ENCODE measurements at regions not wholly inside any gene's neighbourhood (a gene's known extent, or its start where the extent isn't known, plus 50 kb on each side); places are given as distances from the start of the nearest gene placed in this dataset.

DNA sequence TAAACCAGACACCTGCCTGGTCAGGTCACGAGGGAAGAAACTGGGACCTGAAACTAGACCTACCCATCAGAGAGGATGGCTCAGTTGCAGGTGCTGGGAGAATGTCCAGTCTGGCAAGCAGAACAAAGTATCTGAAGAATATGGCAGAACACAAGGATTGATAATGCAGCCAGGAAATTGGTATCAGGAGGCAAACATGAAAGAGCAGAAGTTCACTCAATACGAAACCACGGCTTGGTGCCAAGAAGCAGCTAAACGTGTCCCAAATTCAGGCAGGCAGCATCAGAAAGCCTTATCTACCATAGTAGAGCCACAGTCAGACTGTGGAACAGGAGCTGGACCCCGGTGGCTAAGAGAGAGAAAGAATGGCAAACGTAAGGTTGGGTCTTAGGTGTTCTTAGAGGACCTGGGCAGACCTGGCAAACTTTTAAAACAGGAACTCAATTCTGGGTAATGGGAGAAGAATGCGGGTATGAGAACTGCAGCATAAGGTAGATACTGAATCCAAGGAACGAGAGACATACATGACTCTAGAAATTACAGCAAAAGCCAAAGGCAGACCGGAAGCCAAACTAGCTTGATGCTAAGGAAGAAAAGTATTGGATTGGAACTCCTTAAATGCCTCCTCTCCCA, 169.0 kb upstream of the NECTIN3 start:
- H3K4me3 ChIP-seq (ENCODE audit: low read depth, low read length) = no peak overlapping the region
- no peak for DNase-seq (ENCODE audit: low read depth)
- TF ChIP-seq, protein P1, sequence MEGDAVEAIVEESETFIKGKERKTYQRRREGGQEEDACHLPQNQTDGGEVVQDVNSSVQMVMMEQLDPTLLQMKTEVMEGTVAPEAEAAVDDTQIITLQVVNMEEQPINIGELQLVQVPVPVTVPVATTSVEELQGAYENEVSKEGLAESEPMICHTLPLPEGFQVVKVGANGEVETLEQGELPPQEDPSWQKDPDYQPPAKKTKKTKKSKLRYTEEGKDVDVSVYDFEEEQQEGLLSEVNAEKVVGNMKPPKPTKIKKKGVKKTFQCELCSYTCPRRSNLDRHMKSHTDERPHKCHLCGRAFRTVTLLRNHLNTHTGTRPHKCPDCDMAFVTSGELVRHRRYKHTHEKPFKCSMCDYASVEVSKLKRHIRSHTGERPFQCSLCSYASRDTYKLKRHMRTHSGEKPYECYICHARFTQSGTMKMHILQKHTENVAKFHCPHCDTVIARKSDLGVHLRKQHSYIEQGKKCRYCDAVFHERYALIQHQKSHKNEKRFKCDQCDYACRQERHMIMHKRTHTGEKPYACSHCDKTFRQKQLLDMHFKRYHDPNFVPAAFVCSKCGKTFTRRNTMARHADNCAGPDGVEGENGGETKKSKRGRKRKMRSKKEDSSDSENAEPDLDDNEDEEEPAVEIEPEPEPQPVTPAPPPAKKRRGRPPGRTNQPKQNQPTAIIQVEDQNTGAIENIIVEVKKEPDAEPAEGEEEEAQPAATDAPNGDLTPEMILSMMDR (IDR thresholded peaks at IDR 0.05; ENCODE audit: low read depth, low read length, missing control alignments) = no peak

DNA sequence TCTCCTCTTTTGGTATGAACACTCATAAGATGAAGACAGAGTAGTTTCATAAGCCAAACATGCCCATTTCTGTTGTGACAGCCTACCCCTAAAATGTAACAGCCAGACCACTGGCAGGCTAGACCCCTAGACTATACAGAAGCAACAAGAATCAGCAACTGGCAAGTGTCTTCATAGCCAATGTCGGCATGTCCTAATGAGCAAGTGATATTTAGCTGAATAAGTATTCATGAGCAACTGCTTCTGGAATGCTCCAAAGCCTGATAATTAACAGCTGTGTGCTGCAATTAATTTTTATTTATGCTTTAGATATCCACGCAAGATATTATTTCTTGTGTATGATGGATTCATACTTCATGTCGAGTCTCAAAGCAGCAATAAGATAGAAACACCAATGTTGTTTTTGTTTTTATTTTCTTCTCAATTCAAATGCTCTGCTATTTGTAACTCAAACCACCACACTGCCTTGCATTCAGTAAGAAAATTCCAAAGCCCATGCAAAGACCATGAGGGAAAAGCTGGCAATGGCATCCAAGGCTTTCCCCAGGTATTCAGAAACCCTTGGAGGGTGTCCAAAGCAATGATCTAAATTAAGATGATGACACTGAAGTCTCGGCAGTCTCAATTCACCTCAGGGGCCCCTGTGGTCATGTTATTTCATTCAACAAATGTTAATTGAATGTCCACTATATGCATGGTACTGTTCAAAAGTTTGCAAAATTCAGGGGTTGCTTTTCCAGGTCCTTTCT, 167.7 kb upstream of the NECTIN3 start:
- DNase-seq (ENCODE audit: low read depth) = no peak
- TF ChIP-seq, protein P1 (IDR thresholded peaks at IDR 0.05; ENCODE audit: low read depth, low read length, missing control alignments) = no peak
- H3K4me3 ChIP-seq (ENCODE audit: low read depth, low read length) = no peak overlapping the region

DNA sequence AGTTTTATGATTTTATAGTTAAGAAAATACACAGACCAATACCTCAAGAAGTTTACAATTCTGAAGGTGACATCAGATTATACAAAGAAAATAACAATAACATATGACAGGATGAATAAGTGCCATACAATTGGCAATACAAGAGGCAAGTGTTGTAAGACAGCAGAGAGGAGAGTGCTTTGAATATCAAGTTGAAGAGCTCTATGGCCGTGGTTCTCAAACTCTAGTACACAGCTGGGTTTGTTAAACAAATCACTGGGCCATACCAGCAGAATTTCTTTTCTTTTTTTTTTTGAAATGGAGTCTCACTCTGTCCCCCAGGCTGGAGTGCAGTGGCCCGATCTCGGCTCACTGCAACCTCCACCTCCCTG, 167.1 kb upstream of the NECTIN3 start:
- H3K4me3 ChIP-seq (ENCODE audit: low read depth, low read length) = no peak overlapping the region
- TF ChIP-seq, protein P1 (IDR thresholded peaks at IDR 0.05; ENCODE audit: low read depth, low read length, missing control alignments) = no peak
- DNase-seq (ENCODE audit: low read depth) = no peak

DNA sequence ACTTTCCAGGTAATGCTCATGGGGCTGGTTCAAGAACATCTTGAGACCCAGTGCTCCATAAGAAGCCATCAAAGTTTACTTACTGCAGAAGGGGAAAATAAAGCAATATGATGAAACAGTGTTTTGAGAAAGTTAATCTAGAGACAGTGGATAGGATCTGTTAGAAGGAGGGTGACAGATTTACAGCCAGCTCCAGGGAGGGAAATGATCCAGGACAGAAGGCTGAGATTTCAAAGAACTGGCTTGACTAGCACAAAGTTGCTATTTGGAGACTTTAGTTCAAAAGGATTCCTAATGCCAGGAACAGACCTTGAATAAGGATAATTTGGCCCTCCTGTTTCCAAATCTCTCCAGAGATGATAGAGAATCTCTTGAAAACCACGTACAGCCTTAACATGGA, 166.5 kb upstream of the NECTIN3 start:
- no peak for DNase-seq (ENCODE audit: low read depth)
- H3K4me3 ChIP-seq (ENCODE audit: low read depth, low read length) = no peak overlapping the region
- TF ChIP-seq, protein P1 (IDR thresholded peaks at IDR 0.05; ENCODE audit: low read depth, low read length, missing control alignments) = no peak

DNA sequence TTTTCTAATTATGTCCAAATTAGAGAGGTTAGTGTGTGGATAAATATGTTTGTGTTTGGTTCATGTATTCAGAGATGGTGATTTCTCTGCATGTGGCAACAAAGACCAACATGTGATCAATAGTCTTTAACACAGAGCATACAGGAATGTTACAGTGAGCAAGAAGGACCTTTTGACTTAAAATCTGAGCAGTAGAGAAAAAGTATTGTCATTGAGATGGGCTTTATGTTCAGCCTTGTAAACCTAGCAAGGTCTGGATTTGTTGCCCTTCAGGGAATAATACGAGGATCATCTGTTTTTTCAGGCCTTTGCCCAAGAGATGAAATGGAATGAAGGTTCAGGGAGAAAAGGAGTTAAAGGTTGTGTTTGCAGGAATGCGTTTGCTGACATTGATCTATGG, 161.8 kb upstream of the NECTIN3 start:
- H3K4me3 ChIP-seq (ENCODE audit: low read depth, low read length) = no peak overlapping the region
- DNase-seq (ENCODE audit: low read depth) = no peak
- TF ChIP-seq, protein P1 (IDR thresholded peaks at IDR 0.05; ENCODE audit: low read depth, low read length, missing control alignments) = no peak

DNA sequence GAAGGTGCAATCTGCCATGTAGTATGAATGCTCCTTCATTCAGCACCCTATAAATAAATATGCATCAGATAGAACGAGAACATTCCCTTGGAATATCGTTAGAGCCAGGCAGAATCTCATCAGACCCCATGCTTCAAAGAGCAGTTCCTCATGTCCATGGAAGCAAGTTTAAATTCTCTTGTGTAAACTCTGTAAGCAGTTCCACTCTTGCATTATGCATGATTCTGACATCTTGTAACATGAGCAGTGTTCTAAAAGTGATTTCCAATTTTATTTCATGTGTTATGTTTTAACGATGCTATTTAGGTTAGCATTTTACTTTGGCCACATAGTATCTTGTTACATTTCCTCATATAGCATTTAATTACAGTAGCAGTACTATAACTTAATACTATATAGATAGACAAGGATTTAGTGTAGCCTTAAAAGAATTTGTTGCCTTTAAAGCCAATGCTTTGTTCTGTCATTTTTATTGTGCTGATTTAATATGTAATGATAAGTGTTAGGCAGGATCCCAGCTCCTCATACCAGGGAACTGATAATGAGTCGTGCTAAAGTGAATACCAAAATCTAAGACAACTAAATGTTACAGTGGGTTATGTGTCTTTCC, 161.2 kb upstream of the NECTIN3 start:
- no peak for DNase-seq (ENCODE audit: low read depth)
- TF ChIP-seq, protein P1 (IDR thresholded peaks at IDR 0.05; ENCODE audit: low read depth, low read length, missing control alignments) = no peak
- H3K4me3 ChIP-seq (ENCODE audit: low read depth, low read length) = no peak overlapping the region

Data from GM12864 (cell line).